Esophagus (tissue), 2 donors: ENCODE measurements at regions not wholly inside any gene's neighbourhood (a gene's known extent, or its start where the extent isn't known, plus 50 kb on each side); places are given as distances from the start of the nearest gene placed in this dataset.
"Not testable (repeated sequence)": the region's sequence is repeated elsewhere in the genome, so short reads cannot be mapped to it uniquely, and the experiment has no call there.

Experiments
- H3K27ac ChIP-seq, 2 donors: one replicate each; pipeline ENCODE4 v1.5.1; 2013; ENCODE audit warnings: low read depth in 2 of 2, mild to moderate bottlenecking in 2 of 2, inconsistent platforms in 1 of 2, low read length in 1 of 2, moderate library complexity in 1 of 2
- H3K27me3 ChIP-seq, 2 donors: one replicate each; pipeline ENCODE4 v1.6.1; 2013; ENCODE audit warnings: low read length in 2 of 2, control low read depth in 1 of 2, mild to moderate bottlenecking in 1 of 2; ENCODE audit not compliant: insufficient read depth in 2 of 2, control insufficient read depth in 1 of 2
- H3K36me3 ChIP-seq, 2 donors: one replicate each; pipeline ENCODE4 v1.6.1; 2013; ENCODE audit warnings: low read length in 1 of 2; ENCODE audit not compliant: control insufficient read depth in 2 of 2, insufficient read depth in 2 of 2
- H3K4me1 ChIP-seq, 2 donors: one replicate each; pipeline ENCODE4 v1.6.1; 2013; ENCODE audit warnings: low read length in 1 of 2; ENCODE audit not compliant: control insufficient read depth in 2 of 2, insufficient read depth in 2 of 2
- H3K4me3 ChIP-seq, 2 donors: one replicate each; pipeline ENCODE4 v1.5.1; 2013; ENCODE audit warnings: low read length in 2 of 2, mild to moderate bottlenecking in 2 of 2, low read depth in 1 of 2, moderate library complexity in 1 of 2
- H3K9me3 ChIP-seq, 2 donors: one replicate each; pipeline ENCODE4 v1.6.1; 2013; ENCODE audit warnings: mild to moderate bottlenecking in 2 of 2, low read depth in 1 of 2, low read length in 1 of 2, moderate library complexity in 1 of 2; ENCODE audit not compliant: control insufficient read depth in 2 of 2, insufficient read depth in 1 of 2
- WGBS, 2 donors: extraction: QIAGEN DNeasy Blood & Tissue Kit; methylation state at CpG; one replicate each; pipeline ENCODE4 v1.1.7; 2013; 5-methylcytosine and 5-hydroxymethylcytosine counted together
- donor health status: healthy with polysubstance abuse.
- donor health status: Bipolar disorder and iron deficiency.

DNA sequence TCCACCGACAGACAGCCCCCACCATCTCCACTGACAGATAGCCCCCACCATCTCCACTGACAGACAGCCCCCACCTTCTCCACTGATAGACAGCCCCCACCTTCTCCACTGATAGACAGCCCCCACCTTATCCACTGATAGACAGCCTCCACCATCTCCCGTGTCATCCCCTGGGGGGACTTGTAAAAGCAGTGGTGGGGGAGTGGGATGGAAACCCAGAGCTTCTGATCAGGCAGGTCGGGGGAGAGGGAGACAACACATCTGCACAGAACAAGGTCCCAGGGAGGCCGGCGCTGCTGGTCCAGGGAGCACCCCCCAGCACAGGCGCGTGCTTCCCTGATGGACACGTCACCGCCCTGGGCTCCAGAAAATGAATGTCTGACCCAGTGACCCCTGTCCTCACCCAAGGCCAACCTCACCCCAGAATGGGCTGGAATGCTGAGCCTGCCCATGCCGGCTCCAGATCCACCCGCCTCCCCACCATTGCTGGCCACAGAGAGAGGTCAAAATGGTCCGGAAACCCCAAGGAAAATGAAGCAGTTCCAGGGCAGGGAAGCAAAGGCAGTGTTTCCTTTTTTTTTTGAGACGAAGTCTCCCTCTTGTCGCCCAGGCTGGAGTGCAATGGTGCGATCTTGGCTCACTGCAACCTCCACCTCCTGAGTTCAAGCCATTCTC, 91.6 kb upstream of the METTL9 start:
- H3K27me3 ChIP-seq, H3K4me3 ChIP-seq, H3K36me3 ChIP-seq, H3K9me3 ChIP-seq: not testable (repeated sequence)
- peak overlapping the region in 1 of 2 donors; percentile 61 for H3K27ac ChIP-seq
- 74 to 82% methylated on average over 15 of the region's 15 CpGs for WGBS, 2 donors
- H3K4me1 ChIP-seq: peaks cover 15 to 16% of the 10 kb centered on the region in 2 donors

DNA sequence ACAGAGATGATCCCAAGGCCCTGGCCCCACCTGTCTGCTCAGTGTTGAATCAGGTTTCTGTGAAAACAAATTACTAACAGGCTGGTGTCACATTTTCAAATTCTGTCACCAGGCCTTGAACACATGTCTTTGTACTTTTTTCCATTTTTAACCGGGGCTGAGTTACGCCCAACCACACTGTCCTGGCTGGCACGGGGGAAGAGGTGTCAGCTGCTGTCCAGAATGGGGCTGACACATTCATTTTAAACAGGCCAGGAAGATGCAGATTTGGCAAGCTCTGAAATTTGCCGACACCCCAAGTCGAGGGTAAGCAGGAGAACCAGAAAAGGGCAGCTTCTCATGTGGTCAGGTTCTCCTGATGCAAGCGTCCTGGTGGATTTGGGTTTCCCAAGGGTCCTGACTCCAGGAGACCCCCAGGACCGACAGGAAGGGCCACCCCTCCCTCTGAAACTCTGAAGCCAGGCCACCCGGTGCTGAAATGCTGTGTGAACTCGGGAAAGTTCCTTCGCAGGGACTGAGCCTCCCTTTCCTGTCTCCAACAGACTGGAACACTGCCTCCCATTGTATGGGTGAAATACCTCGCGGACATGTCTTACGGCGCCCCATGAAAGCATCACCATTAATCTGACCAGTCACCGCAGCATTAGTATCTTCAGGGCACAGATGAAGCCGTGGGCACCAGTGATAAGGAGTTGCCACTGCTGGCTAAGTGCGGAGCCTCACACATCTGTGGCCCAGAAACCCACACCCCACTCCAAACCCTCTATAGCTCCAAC, 90.5 kb upstream of the METTL9 start:
- H3K9me3 ChIP-seq, H3K27me3 ChIP-seq, H3K4me3 ChIP-seq, H3K36me3 ChIP-seq: not testable (repeated sequence)
- WGBS, 2 donors: 62 to 68% methylated on average over 17 of the region's 17 CpGs
- H3K4me1 ChIP-seq: peaks cover 17 to 25% of the 10 kb centered on the region in 2 donors
- H3K27ac ChIP-seq: peak overlapping the region in 1 of 2 donors; percentile 38

DNA sequence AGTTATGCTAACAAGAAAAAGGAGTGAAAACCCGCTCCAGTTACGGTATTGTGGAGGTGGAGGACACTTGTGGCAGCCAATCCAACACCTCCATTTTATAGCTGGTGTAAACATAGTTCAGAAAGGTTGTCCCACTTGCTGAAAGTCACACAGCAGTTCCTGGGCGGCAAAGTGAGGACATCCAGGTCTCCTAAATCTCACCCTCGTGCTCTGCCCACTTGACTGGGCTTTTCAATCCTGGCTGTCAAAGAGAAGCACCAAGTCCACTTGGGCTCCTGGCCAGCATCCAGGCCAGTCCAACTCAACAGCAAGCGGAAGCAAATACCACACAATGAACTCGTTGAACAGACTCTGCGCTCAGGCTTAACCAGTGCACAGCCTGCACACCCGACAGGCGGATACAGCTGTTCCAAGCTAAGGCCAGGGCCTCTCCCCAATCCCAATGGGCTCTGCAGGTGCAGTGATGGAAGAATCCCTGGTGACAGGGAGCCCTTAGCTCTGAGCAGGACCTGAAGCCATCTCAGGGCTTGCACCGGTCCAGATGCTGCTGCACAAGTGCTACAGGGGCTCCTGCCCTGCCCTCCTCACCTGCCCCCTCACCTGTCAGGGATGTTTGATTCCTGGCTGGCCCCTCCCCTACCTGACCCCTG, 89.8 kb upstream of the METTL9 start:
- H3K9me3 ChIP-seq, H3K36me3 ChIP-seq, H3K27me3 ChIP-seq, H3K4me3 ChIP-seq: not testable (repeated sequence)
- Histone ChIP-seq H3K4me1 (peaks cover 17 to 28% of the 10 kb centered on the region in 2 donors), H3K27ac (peak overlapping the region; percentile 3 to 22)
- 76 to 79% methylated on average over 10 of the region's 10 CpGs for WGBS, 2 donors

DNA sequence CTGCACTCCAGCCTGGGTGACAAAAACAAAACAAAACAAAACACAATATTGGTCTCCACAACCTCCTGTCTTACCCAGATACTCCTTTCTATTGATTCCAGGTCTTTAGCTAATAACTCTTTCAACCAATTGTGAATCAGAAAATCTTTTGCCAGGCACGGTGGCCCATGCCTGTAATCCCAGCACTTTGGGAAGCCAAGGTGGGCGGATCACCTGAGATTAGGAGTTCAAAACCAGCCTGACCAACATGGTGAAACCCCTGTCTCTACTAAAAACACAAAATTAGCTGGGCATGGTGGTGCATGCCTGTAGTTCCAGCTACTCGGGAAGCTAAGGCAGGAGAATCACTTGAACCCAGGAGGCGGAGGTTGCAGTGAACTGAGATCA, 88.5 kb upstream of the METTL9 start:
- not testable (repeated sequence) for H3K4me3 ChIP-seq, H3K27me3 ChIP-seq, H3K9me3 ChIP-seq, H3K36me3 ChIP-seq, H3K27ac ChIP-seq
- WGBS, 2 donors: 72 to 79% methylated on average over 4 of the region's 4 CpGs
- H3K4me1 ChIP-seq: peaks cover 21 to 28% of the 10 kb centered on the region in 2 donors

DNA sequence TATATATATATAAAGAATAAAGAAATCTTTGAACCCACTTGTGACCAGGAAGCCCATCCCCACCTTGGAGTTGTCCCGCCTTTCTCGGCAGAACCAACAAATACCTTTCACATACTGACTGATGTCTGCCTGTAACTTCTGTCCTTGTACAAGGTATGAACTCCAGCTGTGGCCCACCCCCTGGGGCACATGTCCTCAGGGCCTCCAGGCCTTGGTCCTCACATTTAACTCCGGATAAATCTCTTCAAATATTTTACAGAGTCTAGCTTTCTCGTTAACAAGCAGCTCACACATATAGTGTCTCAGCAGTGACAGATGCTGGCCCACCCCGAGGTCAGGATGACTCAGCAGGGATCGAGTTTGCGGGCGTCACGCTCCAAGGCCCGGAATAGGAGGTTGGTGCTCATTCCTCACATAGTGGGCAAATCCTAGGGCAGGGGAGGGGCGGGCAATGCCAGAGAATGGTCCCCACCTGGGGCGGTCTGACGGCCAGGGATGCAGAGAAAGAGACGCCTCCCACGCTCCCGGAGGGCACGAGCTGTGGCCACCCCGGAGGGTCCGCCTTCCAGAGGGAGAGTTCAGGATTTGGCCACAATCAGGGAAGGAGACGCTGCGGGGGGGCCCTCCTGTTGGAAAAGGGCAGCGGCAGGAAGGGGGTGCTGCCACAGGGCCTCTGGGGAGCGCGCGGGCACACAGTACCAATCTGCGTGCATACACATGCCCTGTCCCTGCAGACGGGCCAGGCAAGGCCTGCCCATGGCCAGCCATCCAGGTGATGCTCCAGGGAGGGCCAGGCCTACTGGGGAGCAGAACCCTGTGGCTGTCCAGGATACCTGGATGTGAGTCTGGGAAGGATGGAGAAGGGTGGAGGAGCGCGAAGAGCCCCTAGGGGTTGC, 87.8 kb upstream of the METTL9 start:
- Histone ChIP-seq H3K4me1 (peaks cover 21 to 28% of the 10 kb centered on the region in 2 donors), H3K27ac (peak overlapping the region; percentile 58 to 74)
- 36 to 58% methylated on average over 29 of the region's 29 CpGs for WGBS, 2 donors
- H3K27me3 ChIP-seq, H3K9me3 ChIP-seq, H3K4me3 ChIP-seq, H3K36me3 ChIP-seq: not testable (repeated sequence)

DNA sequence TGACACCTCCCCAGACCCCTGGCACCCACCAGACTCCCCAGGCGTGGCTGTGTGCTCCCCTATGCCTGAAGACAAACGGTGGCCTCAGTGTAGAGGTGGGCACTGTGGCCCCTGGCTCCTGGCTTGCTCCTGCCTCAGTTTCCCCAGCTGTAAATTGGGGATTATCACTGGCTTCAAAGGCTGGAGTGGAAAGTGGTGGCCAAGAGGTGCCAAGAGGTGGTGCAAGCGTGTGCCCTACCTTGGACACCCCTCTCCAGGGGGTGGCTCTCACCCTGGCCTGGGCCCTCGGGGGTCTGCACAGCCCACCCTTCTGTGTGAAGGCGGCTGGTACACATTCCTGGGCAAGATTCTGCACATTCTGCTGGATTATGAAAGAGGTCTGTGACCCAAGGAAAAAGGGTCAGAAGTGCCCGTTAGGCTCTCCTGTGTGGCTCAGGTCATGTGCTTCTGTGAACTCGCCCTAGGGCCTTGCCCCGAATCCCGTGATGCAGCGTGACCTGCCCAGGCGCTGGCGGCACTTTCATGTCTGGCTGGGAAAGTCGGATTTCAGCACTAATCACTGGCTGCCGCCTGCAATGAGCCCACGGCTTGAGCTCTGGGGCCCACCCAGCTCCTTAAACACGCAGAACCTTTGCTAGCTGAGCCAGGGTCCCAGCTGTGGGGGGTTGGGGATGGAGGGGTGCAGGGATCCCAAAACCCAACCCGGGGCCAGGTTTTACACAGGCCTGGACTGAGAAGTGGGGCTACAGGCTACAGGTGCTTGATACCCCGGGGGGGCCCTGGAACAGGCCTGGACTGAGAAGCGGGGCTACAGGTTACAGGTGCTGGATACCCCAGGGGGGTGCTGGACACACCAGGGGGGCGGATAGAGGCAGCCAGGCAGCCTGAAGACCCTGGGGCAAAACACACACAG, 86.8 kb upstream of the METTL9 start:
- not testable (repeated sequence) for H3K36me3 ChIP-seq, H3K9me3 ChIP-seq, H3K27me3 ChIP-seq, H3K4me3 ChIP-seq
- peaks cover 17 to 28% of the 10 kb centered on the region in 2 donors for H3K4me1 ChIP-seq
- peak overlapping the region; percentile 58 to 74 for H3K27ac ChIP-seq
- 53 to 66% methylated on average over 19 to 20 of the region's 20 CpGs for WGBS, 2 donors

DNA sequence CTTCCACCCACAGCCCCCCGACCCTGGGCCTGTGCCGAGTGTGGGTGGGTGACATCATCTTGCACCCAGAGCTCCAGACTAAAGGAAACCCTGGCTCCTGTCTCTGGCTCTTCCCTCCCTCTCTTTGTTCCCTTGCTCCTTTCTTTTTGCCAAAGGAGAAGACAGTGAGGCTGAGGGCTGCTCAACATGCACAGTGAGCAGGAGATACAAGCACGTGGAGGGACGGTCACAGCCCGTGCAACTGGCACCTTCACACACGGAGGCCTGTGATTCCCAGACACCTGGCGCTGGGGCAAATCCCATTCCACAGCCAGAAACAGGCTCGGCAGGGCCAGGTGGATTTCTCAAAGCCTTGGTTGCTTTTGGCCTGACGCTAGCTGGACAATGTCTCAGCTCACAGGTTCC, 86.0 kb upstream of the METTL9 start:
- H3K36me3 ChIP-seq, H3K27me3 ChIP-seq, H3K4me3 ChIP-seq, H3K9me3 ChIP-seq: not testable (repeated sequence)
- 36 to 47% methylated on average over 9 of the region's 9 CpGs for WGBS, 2 donors
- Histone ChIP-seq H3K27ac (peak overlapping the region; percentile 21 to 78), H3K4me1 (peaks cover 17 to 28% of the 10 kb centered on the region in 2 donors)

DNA sequence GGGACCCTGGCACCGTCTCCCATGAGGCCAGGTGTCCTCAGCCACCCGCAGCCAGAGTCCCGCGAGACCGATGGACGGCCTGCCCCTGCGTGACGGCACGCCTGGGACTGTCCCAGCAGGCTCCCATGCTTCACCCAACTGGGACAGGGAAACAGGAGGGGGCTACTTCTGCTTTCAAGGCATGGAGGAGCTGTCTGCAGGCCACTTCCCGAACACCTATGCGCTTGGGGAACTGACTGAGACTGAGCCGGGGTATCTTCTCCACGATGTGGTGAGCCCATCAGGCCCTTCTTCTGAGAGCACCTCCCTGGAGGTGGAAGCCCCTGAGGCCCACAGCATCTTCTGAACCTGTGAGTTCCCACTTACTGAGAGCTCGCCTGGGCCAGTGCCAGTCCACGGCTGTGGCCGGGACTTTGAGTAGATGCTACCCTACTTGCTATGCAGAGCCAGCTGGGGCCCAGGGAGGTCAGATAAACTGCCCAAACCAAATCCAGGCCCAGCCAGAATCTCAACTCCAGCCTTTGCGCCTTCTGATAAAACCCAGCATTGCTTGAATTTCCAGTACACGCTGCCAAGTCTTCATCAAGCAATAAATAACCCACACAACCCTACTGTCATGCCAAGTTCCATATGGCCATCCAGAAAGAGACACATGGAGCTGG, 85.4 kb upstream of the METTL9 start:
- H3K27me3 ChIP-seq, H3K4me3 ChIP-seq: not testable (repeated sequence)

More for the DNA sequence above, 85.4 kb upstream of the METTL9 start:
- not testable (repeated sequence) for H3K9me3 ChIP-seq, H3K36me3 ChIP-seq
- Histone ChIP-seq H3K4me1 (peaks cover 17 to 28% of the 10 kb centered on the region in 2 donors), H3K27ac (peak overlapping the region; percentile 47 to 78)
- 45 to 57% methylated on average over 17 to 18 of the region's 18 CpGs for WGBS, 2 donors
